Psoas muscle (tissue), 7 donors: ENCODE measurements at regions not wholly inside any gene's neighbourhood (a gene's known extent, or its start where the extent isn't known, plus 50 kb on each side); places are given as distances from the start of the nearest gene placed in this dataset.

Experiments used
- ATAC-seq, 4 donors: fragments of 200-7000 bp; cut with Tn5 transposase; one replicate each; pipeline ENCODE4 v1.9.1; 2020; ENCODE audit warnings: moderate library complexity in 3 of 4, mild to moderate bottlenecking in 2 of 4
- DNase-seq, 2 donors: peaks; one replicate each; pipeline ENCODE4 v3.0.0-alpha.2; 2020
- H3K27ac ChIP-seq: fragments of 200-600 bp; one replicate; pipeline ENCODE4 v1.8.0; 2022
- H3K27me3 ChIP-seq, 3 donors: fragments of 200-600 bp in 1 of 3; one replicate each; pipeline versions ENCODE4 v1.6.1 to v1.8.0; 2013 to 2022; ENCODE audit warnings: low read length in 2 of 3, mild to moderate bottlenecking in 2 of 3, moderate library complexity in 1 of 3; ENCODE audit not compliant: insufficient read depth in 3 of 3
- H3K36me3 ChIP-seq, 2 donors: fragments of 200-600 bp in 1 of 2; one replicate each; pipeline versions ENCODE4 v1.6.1 to v1.8.0; 2013 to 2022; ENCODE audit warnings: low read depth in 1 of 2, mild to moderate bottlenecking in 1 of 2, moderate library complexity in 1 of 2; ENCODE audit not compliant: insufficient read depth in 1 of 2
- H3K4me1 ChIP-seq: fragments of 200-600 bp; one replicate; pipeline ENCODE4 v1.8.0; 2022
- H3K4me3 ChIP-seq: fragments of 200-600 bp; one replicate; pipeline ENCODE4 v1.8.0; 2022; ENCODE audit warnings: mild to moderate bottlenecking
- H3K9me3 ChIP-seq: fragments of 200-600 bp; one replicate; pipeline ENCODE4 v1.8.0; 2022
- WGBS, 3 donors: extraction: QIAGEN DNeasy Blood & Tissue Kit; methylation state at CpG; one replicate each; pipeline versions ENCODE4 v1.1.6 to v1.1.7; 2013; 5-methylcytosine and 5-hydroxymethylcytosine counted together
- intact Hi-C, 2 donors: fragments of 100-400 bp; cut with DNase I; formaldehyde crosslinking; loops; one replicate each; pipeline versions ENCODE4 v1.11.0 to v1.14.2; 2022
- TF ChIP-seq, protein P1 (sequence below): fragments of 200-600 bp; IDR thresholded peaks from one replicate; pipeline ENCODE4 v1.8.0; 2022; ENCODE audit warnings: antibody characterized with exemption
- donor health status: healthy with polysubstance abuse.
- donor health status: DM: no; HTN: no; CAD: no; lungs with moderate emphysema.
- donor health status: Bipolar disorder and iron deficiency.
- donor health status: healthy.
- donor health status: DM: yes; HTN: yes; CAD: no.
- donor health status: DM: no; HTN: no; CAD: no.
- donor health status: DM: yes; HTN: yes; CAD: no.

DNA sequence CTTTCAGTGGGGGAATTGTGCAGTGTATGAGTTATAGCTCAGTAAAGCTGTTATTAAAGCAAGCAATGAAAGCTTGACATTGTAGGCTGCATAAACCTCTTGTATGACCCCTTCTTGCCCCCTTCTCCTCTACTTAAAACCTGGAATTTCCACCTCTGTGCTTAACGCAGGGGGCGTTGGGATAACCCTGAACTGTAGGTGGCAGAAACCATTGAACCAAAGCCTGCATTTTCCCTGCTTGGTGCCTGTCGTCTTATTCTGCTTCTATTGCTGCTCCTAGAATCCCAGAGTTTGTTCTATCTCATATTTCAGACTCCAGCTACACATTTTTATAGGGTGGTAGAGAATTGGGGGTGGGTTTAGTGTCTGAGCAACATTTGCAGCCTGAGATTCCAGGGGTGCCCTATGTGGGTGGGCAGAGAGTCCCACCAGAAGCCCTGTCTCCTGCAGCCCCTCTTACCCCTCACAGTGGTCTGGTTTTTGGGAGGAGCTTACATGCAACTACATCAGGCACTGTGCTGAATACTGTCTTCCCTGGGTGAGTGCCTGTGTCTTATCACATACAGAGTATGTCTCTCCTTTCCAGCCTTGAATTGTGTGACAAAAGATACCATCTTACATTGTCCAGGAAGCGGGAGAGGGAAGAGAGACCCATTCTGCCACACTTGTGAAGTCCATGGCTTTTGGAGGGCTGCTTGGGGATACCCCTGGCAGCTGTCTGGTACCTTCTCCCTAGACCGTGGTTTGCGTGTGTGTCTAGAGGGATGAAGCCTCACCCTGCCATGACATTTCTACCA, 407.7 kb upstream of the EEF2KMT start:
- no peaks in the 10 kb centered on the region for H3K36me3 ChIP-seq
- 51 to 55% (median 53%) methylated on average over 6 of the region's 6 CpGs for WGBS, 3 donors
- no peak for ATAC-seq
- no peaks in the 10 kb centered on the region for H3K27me3 ChIP-seq
- H3K9me3 ChIP-seq: no peaks in the 10 kb centered on the region
- intact Hi-C loops: no loop called here
- no peaks in the 10 kb centered on the region for H3K4me1 ChIP-seq
- H3K27ac ChIP-seq: no peak overlapping the region
- no peak overlapping the region for H3K4me3 ChIP-seq
- no peak for DNase-seq
- TF ChIP-seq, protein P1, sequence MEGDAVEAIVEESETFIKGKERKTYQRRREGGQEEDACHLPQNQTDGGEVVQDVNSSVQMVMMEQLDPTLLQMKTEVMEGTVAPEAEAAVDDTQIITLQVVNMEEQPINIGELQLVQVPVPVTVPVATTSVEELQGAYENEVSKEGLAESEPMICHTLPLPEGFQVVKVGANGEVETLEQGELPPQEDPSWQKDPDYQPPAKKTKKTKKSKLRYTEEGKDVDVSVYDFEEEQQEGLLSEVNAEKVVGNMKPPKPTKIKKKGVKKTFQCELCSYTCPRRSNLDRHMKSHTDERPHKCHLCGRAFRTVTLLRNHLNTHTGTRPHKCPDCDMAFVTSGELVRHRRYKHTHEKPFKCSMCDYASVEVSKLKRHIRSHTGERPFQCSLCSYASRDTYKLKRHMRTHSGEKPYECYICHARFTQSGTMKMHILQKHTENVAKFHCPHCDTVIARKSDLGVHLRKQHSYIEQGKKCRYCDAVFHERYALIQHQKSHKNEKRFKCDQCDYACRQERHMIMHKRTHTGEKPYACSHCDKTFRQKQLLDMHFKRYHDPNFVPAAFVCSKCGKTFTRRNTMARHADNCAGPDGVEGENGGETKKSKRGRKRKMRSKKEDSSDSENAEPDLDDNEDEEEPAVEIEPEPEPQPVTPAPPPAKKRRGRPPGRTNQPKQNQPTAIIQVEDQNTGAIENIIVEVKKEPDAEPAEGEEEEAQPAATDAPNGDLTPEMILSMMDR: no peak

DNA sequence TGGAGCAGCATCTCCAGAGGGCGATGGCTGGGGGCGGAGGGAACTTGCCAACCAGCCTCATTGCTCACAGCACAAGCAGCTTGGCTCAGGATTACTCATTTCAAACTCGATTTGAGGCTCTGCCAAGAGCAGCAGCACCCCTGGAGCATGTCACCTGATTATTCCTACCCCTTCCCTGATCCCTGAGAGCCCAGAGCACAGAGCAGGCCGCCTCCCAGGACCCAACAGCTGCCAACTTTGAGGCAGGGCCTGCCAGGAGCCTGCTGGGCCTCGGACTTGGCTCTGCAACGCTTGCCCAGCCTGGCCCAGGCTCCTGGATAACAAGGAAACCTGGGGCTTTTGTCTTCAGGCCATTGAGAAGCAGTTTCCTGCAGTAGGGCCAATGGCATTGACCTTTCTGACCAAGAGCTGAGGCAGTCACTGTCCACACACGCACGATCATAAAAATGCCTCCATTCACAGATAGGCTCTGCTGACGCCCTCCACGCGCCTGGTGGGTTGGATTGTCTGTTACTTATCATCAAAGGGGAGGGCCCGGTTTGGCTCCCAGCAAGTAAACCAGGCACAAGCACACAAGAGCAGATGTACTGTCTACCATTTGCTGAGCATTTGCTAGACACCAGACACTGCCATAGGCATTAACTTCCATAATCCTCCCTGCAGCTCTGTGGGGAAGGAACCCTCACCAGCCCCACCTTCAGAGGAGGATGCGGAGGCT, 406.6 kb upstream of the EEF2KMT start:
- H3K9me3 ChIP-seq: no peaks in the 10 kb centered on the region
- intact Hi-C loops: no loop called here
- no peak overlapping the region for H3K27ac ChIP-seq
- ATAC-seq: no peak
- no peaks in the 10 kb centered on the region for H3K4me1 ChIP-seq
- H3K36me3 ChIP-seq: no peaks in the 10 kb centered on the region
- H3K4me3 ChIP-seq: no peak overlapping the region
- no peaks in the 10 kb centered on the region for H3K27me3 ChIP-seq
- TF ChIP-seq, protein P1: no peak
- no peak for DNase-seq
- WGBS, 3 donors: 20 to 38% (median 26%) methylated on average over 13 of the region's 13 CpGs

DNA sequence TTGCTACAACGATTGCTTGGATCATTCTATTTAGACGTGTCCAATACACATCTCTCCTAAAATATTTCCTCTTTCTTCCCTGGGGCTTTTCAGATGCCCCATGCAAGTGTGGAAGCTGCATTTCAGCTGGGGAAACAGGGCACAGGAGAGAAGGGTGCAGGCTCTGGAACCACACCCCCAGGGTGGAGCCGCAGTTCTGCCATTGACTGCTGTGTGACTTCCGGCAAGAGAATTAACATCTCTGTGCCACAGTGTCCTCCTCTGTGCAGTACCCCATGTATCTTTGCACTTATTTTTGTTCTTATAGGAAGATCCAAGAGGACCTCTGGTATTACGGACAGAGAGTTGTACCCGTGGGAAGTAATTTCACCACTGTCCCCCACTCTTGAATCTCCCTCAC, 405.3 kb upstream of the EEF2KMT start:
- intact Hi-C loops: no loop called here
- TF ChIP-seq, protein P1: no peak
- no peaks in the 10 kb centered on the region for H3K27me3 ChIP-seq
- H3K27ac ChIP-seq: no peak overlapping the region
- H3K9me3 ChIP-seq: no peaks in the 10 kb centered on the region
- 72 to 85% (median 81%) methylated on average over 6 of the region's 6 CpGs for WGBS, 3 donors
- no peaks in the 10 kb centered on the region for H3K36me3 ChIP-seq
- no peak for ATAC-seq
- no peak for DNase-seq
- no peaks in the 10 kb centered on the region for H3K4me1 ChIP-seq
- no peak overlapping the region for H3K4me3 ChIP-seq

DNA sequence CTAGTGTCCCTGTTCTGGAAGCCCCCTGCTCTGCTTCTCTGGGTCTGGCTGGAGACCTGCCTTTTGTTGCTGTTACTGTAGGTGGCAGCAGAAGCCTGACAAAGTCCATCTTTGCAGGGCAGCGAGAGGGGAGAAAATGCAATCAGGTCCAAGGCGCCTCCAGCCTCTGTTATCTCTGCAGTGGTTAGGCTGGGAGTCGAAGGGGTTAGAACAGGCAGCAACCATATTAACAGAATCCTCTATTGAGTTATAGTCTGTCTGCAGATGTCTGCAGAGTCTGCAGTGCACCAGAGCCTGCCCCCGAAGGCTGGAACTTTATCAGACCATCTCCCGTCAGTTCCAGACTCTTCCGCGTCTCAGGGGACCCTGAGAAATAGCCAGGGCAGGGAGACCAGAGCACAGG, 404.9 kb upstream of the EEF2KMT start:
- ATAC-seq: no peak
- no peak overlapping the region for H3K27ac ChIP-seq
- TF ChIP-seq, protein P1: no peak
- H3K27me3 ChIP-seq: no peaks in the 10 kb centered on the region
- DNase-seq: no peak
- 36 to 37% (median 37%) methylated on average over 7 of the region's 7 CpGs for WGBS, 3 donors
- H3K9me3 ChIP-seq: no peaks in the 10 kb centered on the region
- intact Hi-C loops: no loop called here
- H3K4me1 ChIP-seq: no peaks in the 10 kb centered on the region
- H3K36me3 ChIP-seq: no peaks in the 10 kb centered on the region
- H3K4me3 ChIP-seq: no peak overlapping the region
